ENCODE measurements at regions not wholly inside any gene's neighbourhood (a gene's known extent, or its start where the extent isn't known, plus 50 kb on each side); places are given as distances from the start of the nearest gene placed in this dataset.

GRCh38 chr18:47615043-47615442, 315.4 kb downstream of the SMAD2 start:
- ChIA-PET CTCF (no interaction called here), POLR2A (no interaction called here)
- Mint-ChIP-seq H3K9me3 (peaks cover 0 to 4% (median 2%) of the 10 kb centered on the region in 5 donors), H3K4me1 (no peaks in the 10 kb centered on the region), H3K27ac (no peak overlapping the region), H3K4me3 (no peak overlapping the region), H3K27me3 (peaks cover 11 to 13% of the 10 kb centered on the region in 2 donors), H3K36me3 (no peaks in the 10 kb centered on the region)
- no peaks in the 10 kb centered on the region for H3K27me3 ChIP-seq (ENCODE audit: insufficient read depth, low read length, poor library complexity, severe bottlenecking)
- DNase-seq: no peak
- no peaks in the 10 kb centered on the region for H3K9me3 ChIP-seq (ENCODE audit: low read length)
- H3K4me1 ChIP-seq (ENCODE audit: insufficient read depth, low read length): no peaks in the 10 kb centered on the region
- H3K36me3 ChIP-seq (ENCODE audit: insufficient read depth, low read length): no peaks in the 10 kb centered on the region
- no peak overlapping the region for H3K27ac ChIP-seq (ENCODE audit: low read depth, low read length)
- H3K4me3 ChIP-seq (ENCODE audit: low read length): no peak overlapping the region

GRCh38 chr18:47613929-47614328, 316.5 kb downstream of the SMAD2 start:
- H3K27ac ChIP-seq (ENCODE audit: low read depth, low read length): no peak overlapping the region
- no peak for DNase-seq
- ChIA-PET CTCF (no interaction called here), POLR2A (no interaction called here)
- H3K4me3 Mint-ChIP-seq: no peak overlapping the region
- peaks cover 5 to 7% of the 10 kb centered on the region in 2 donors for H3K27me3 Mint-ChIP-seq
- H3K4me3 ChIP-seq (ENCODE audit: low read length): no peak overlapping the region
- no peaks in the 10 kb centered on the region for H3K9me3 ChIP-seq (ENCODE audit: low read length)
- no peaks in the 10 kb centered on the region for H3K36me3 Mint-ChIP-seq
- no peak overlapping the region for H3K27ac Mint-ChIP-seq
- H3K4me1 ChIP-seq (ENCODE audit: insufficient read depth, low read length): no peaks in the 10 kb centered on the region
- peaks cover 0 to 4% (median 2%) of the 10 kb centered on the region in 5 donors for H3K9me3 Mint-ChIP-seq
- H3K4me1 Mint-ChIP-seq: no peaks in the 10 kb centered on the region
- no peaks in the 10 kb centered on the region for H3K36me3 ChIP-seq (ENCODE audit: insufficient read depth, low read length)
- no peaks in the 10 kb centered on the region for H3K27me3 ChIP-seq (ENCODE audit: insufficient read depth, low read length, poor library complexity, severe bottlenecking)

GRCh38 chr18:47611649-47612048, 318.8 kb downstream of the SMAD2 start:
- H3K9me3 ChIP-seq (ENCODE audit: low read length): no peaks in the 10 kb centered on the region
- H3K36me3 ChIP-seq (ENCODE audit: insufficient read depth, low read length): no peaks in the 10 kb centered on the region
- POLR2A ChIA-PET: no interaction called here
- Mint-ChIP-seq H3K36me3 (no peaks in the 10 kb centered on the region), H3K27ac (no peak overlapping the region), H3K27me3 (peaks cover 3% of the 10 kb centered on the region in 2 donors), H3K9me3 (peaks cover 0 to 4% (median 2%) of the 10 kb centered on the region in 5 donors), H3K4me1 (no peaks in the 10 kb centered on the region), H3K4me3 (no peak overlapping the region)
- CTCF ChIA-PET: no interaction called here
- no peaks in the 10 kb centered on the region for H3K27me3 ChIP-seq (ENCODE audit: insufficient read depth, low read length, poor library complexity, severe bottlenecking)
- H3K4me3 ChIP-seq (ENCODE audit: low read length): no peak overlapping the region
- no peak overlapping the region for H3K27ac ChIP-seq (ENCODE audit: low read depth, low read length)
- no peaks in the 10 kb centered on the region for H3K4me1 ChIP-seq (ENCODE audit: insufficient read depth, low read length)
- DNase-seq: no peak

GRCh38 chr18:47606526-47606925, 323.9 kb downstream of the SMAD2 start:
- CTCF ChIA-PET: no interaction called here
- Mint-ChIP-seq H3K9me3 (peaks cover 0 to 4% (median 2%) of the 10 kb centered on the region in 5 donors), H3K4me1 (no peaks in the 10 kb centered on the region), H3K27me3 (peaks cover 0 to 2% of the 10 kb centered on the region in 2 donors), H3K27ac (no peak overlapping the region), H3K4me3 (no peak overlapping the region), H3K36me3 (no peaks in the 10 kb centered on the region)
- no peaks in the 10 kb centered on the region for H3K4me1 ChIP-seq (ENCODE audit: insufficient read depth, low read length)
- no peaks in the 10 kb centered on the region for H3K36me3 ChIP-seq (ENCODE audit: insufficient read depth, low read length)
- no peaks in the 10 kb centered on the region for H3K27me3 ChIP-seq (ENCODE audit: insufficient read depth, low read length, poor library complexity, severe bottlenecking)
- DNase-seq: no peak
- no peak overlapping the region for H3K27ac ChIP-seq (ENCODE audit: low read depth, low read length)
- no peak overlapping the region for H3K4me3 ChIP-seq (ENCODE audit: low read length)
- POLR2A ChIA-PET: no interaction called here
- H3K9me3 ChIP-seq (ENCODE audit: low read length): no peaks in the 10 kb centered on the region

- no peaks in the 10 kb centered on the region for H3K4me1 ChIP-seq (ENCODE audit: insufficient read depth, low read length)
- no peak overlapping the region for H3K27ac Mint-ChIP-seq
- CTCF ChIA-PET: no interaction called here
- H3K4me1 Mint-ChIP-seq: no peaks in the 10 kb centered on the region
- no peaks in the 10 kb centered on the region for H3K36me3 Mint-ChIP-seq
- no peak overlapping the region for H3K4me3 ChIP-seq (ENCODE audit: low read length)
- peaks cover 0 to 2% of the 10 kb centered on the region in 2 donors for H3K27me3 Mint-ChIP-seq
- peaks cover 0 to 3% (median 0%) of the 10 kb centered on the region in 5 donors for H3K9me3 Mint-ChIP-seq
- POLR2A ChIA-PET: no interaction called here
- no peaks in the 10 kb centered on the region for H3K36me3 ChIP-seq (ENCODE audit: insufficient read depth, low read length)
- H3K9me3 ChIP-seq (ENCODE audit: low read length): no peaks in the 10 kb centered on the region
- H3K27me3 ChIP-seq (ENCODE audit: insufficient read depth, low read length, poor library complexity, severe bottlenecking): no peaks in the 10 kb centered on the region
- H3K4me3 Mint-ChIP-seq: no peak overlapping the region
- no peak overlapping the region for H3K27ac ChIP-seq (ENCODE audit: low read depth, low read length)
- no peak for DNase-seq
Observed at GRCh38 chr18:47605093-47605492, 325.4 kb downstream of the SMAD2 start.

- H3K4me1 ChIP-seq (ENCODE audit: insufficient read depth, low read length): no peaks in the 10 kb centered on the region
- peaks cover 0 to 3% of the 10 kb centered on the region in 2 donors for H3K27me3 Mint-ChIP-seq
- no peaks in the 10 kb centered on the region for H3K36me3 Mint-ChIP-seq
- H3K9me3 Mint-ChIP-seq: peaks cover 0 to 3% (median 0%) of the 10 kb centered on the region in 5 donors
- ChIA-PET CTCF (no interaction called here), POLR2A (no interaction called here)
- H3K4me3 ChIP-seq (ENCODE audit: low read length): no peak overlapping the region
- H3K36me3 ChIP-seq (ENCODE audit: insufficient read depth, low read length): no peaks in the 10 kb centered on the region
- H3K27me3 ChIP-seq (ENCODE audit: insufficient read depth, low read length, poor library complexity, severe bottlenecking): no peaks in the 10 kb centered on the region
- H3K4me1 Mint-ChIP-seq: no peaks in the 10 kb centered on the region
- no peak for DNase-seq
- H3K27ac Mint-ChIP-seq: no peak overlapping the region
- H3K4me3 Mint-ChIP-seq: no peak overlapping the region
- no peaks in the 10 kb centered on the region for H3K9me3 ChIP-seq (ENCODE audit: low read length)
- no peak overlapping the region for H3K27ac ChIP-seq (ENCODE audit: low read depth, low read length)
Observed at GRCh38 chr18:47604021-47604420, 326.4 kb downstream of the SMAD2 start.

GRCh38 chr18:47603158-47603557, 327.3 kb downstream of the SMAD2 start:
- Histone ChIP-seq H3K9me3 (ENCODE audit: low read length) (no peaks in the 10 kb centered on the region), H3K4me1 (ENCODE audit: insufficient read depth, low read length) (no peaks in the 10 kb centered on the region), H3K4me3 (ENCODE audit: low read length) (no peak overlapping the region), H3K27me3 (ENCODE audit: insufficient read depth, low read length, poor library complexity, severe bottlenecking) (no peaks in the 10 kb centered on the region), H3K27ac (ENCODE audit: low read depth, low read length) (no peak overlapping the region), H3K36me3 (ENCODE audit: insufficient read depth, low read length) (no peaks in the 10 kb centered on the region)
- Mint-ChIP-seq H3K4me3 (no peak overlapping the region), H3K4me1 (no peaks in the 10 kb centered on the region), H3K36me3 (no peaks in the 10 kb centered on the region), H3K27ac (no peak overlapping the region), H3K9me3 (peaks cover 0 to 3% (median 0%) of the 10 kb centered on the region in 5 donors), H3K27me3 (peaks cover 0 to 1% of the 10 kb centered on the region in 2 donors)
- ChIA-PET POLR2A (no interaction called here), CTCF (no interaction called here)
- DNase-seq: no peak

GRCh38 chr18:47602273-47602897, 328.1 kb downstream of the SMAD2 start:
- ChIA-PET CTCF (no interaction called here), POLR2A (no interaction called here)
- H3K27me3 ChIP-seq (ENCODE audit: insufficient read depth, low read length, poor library complexity, severe bottlenecking): no peaks in the 10 kb centered on the region
- DNase-seq: no peak
- H3K27ac ChIP-seq (ENCODE audit: low read depth, low read length): no peak overlapping the region
- H3K4me3 ChIP-seq (ENCODE audit: low read length): no peak overlapping the region
- Mint-ChIP-seq H3K36me3 (no peaks in the 10 kb centered on the region), H3K27ac (no peak overlapping the region), H3K4me1 (no peaks in the 10 kb centered on the region), H3K9me3 (peaks cover 0 to 3% (median 0%) of the 10 kb centered on the region in 5 donors), H3K27me3 (peaks cover 0 to 1% of the 10 kb centered on the region in 2 donors), H3K4me3 (no peak overlapping the region)
- no peaks in the 10 kb centered on the region for H3K9me3 ChIP-seq (ENCODE audit: low read length)
- no peaks in the 10 kb centered on the region for H3K36me3 ChIP-seq (ENCODE audit: insufficient read depth, low read length)
- H3K4me1 ChIP-seq (ENCODE audit: insufficient read depth, low read length): no peaks in the 10 kb centered on the region

All from CD8-positive, alpha-beta memory T cell (primary cell).